Ecto neural progenitor cell (in vitro differentiated cells): ENCODE measurements at regions not wholly inside any gene's neighbourhood (a gene's known extent, or its start where the extent isn't known, plus 50 kb on each side); places are given as distances from the start of the nearest gene placed in this dataset.

Experiments
- DNase-seq: peaks from one replicate; pipeline ENCODE4 v3.0.0-alpha.2; 2018; ENCODE audit warnings: low spot score

DNA sequence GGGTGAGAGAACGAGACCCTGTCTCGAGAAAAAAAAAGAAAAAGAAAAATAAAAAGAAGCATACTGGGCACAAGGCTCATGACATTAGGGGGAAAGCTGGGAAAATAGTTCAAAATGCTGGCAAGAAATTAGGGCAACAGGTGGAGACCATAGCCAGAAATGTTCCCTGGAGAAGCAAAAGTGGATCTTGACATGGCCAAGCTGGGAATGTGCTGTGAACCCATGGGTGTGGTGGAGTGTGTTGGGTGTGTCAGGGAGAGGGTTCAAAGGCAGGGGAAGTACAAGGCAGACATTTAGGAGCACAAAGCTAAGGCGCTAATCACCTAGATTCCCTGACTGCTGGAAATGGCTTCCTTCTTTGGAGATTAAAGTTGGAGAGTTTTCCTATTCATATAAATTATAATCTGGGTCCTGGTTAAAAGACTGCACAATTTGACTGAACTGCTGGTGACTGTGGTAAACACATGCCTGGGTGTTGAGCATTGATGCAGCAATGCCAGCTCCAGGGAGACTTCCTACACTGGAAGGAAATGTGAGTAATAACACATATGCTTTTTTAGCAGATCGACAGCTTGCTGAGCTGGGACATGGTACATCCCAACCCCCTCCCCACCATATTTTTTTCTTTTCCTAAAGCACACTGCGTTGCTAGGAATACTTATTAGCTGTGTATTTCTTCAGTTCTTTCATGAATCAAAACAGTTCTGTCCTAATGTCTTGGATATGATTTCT is 70.1 kb upstream of the ARHGAP21 start:
- no peak for DNase-seq

DNA sequence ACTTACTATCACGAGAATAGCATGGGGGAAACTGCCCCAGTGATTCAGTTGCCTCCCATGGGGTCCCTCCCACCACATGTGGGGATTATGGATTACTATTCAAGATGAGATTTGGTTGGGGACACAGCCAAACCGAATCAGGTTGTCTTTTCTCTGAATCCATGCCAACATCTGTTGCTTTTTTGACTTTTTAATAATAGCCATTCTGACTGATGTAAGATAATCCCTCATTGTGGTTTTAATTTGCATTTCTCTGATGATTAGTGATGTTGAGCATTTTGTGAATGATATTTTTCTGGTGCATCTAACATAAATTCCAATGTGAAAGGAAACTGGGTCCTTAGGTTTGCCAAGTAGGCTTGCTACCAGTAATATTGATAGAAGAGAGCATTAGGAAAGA is 69.0 kb upstream of the ARHGAP21 start:
- DNase-seq, result no peak

DNA sequence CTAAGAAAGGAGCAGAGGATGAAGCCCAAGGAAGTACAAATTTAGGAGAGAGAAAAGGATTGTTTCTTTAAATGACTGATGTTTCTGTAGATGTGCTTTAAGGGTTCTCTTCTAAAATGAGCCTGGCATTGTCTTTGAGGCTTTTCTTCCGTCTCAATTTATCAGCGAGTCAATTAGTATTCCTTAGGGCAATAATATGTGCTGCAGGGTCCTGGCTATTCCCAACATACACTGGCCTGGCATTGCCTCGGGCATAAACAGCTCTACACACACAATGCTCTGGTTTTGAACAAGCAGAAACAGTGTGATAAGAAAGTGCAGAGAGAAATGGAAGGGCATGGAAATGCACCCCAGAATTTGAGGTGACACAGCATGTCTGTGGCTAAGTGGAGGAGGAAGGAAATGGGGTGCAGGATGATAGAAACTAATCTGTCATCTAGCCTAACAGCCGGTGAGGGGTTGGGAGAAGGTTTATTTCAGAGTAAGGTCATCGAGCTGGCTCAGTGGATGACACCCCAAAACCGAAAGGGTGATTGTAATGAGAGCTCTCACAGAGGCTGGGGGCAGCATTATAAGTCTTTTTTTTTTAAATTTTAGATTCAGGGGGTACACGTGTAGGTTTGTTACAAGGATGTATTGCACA is 67.5 kb upstream of the ARHGAP21 start:
- no peak for DNase-seq

DNA sequence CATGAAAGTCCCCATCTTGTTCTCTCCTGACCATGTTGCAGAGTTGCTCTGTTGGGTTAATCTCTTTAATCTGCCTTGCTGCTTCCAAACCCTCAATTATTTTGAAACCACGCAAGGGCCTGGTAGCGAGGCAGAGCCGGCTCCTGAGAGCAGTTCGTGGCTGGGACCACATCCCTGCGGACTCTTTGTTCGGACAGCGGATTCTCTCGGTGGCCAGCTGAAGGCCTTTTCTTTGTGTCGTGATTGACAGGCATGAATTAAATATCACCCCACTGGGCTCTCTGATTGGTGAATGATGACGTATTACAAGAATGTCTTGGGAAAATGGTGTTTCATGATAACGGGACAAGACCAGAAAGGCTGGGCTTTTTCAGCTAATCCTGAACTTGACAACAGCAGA is 66.9 kb upstream of the ARHGAP21 start:
- peak; percentile 56 for DNase-seq

DNA sequence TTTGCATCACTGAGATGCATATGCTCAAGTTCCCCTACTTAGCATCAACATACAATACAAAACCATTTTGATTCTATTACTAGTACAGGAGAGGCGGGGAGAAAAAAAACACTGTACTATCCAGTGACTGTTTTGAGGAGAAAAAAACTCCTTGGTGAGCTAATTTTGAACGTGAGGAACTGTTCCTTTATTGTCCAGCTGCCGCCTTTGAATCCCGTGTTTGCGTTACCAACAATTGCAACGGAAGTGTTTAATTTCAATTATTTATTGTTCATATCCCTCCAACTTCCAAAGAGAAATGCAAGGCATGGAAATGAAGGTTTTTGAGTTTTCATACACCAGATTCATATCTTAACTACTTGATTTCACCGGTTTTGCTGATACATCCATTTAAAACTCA is 66.4 kb upstream of the ARHGAP21 start:
- DNase-seq, result no peak

DNA sequence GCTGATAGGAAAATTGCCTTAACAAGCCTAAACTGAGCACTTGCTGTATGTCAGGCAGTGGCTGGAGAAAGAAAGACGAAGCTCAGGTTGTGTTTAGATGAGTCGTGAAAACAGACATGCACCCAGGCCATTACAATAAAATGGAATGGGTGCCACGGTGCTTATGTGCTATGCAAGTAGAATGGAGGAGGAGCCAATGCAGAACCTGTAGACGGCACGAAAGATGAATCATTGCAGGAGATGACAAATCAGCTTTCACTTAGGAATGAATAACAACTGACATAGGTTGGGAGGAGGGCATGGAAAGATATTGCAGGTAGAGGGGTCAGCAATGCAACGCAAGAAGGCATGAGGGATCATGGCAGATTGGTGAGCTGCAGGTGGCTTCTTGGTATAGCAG is 61.2 kb upstream of the ARHGAP21 start:
- DNase-seq, result no peak

DNA sequence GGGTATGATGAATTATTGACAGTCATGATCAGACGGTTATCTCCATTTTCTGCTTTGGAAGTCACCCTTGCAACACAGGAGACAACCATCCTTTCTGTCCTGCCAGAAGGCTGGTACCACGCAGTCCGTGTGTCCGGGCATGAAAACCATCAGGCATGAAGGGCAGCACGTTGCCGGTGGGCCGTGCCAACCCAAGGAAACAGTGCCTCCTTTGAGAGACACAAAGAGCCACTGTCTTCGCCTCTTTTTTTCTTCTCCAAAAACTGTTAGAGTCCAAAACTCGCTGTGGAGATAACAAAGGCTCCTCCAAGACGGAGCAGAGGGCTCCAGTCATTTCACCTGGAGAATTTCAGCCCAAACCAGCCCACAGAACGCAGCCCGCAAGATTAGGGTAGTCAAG is 60.4 kb upstream of the ARHGAP21 start:
- DNase-seq, result no peak

DNA sequence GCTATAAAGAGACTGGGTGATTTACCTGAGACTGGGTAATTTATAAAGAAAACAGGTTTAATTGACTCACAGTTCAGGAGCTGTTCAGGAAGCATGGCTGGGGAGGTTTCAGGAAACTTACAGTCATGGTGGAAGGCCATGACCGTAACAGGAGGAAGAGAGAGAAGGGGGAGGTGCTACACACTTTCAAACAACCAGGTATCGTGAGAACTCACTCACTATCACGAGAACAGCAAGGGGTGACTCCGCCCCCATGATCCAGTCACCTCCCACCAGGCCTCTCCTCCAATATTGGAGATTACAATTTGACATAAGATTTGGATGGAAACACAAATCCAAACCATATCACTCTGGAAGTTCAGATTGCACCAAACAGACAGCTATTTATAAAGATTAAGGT is 59.8 kb upstream of the ARHGAP21 start:
- no peak for DNase-seq

DNA sequence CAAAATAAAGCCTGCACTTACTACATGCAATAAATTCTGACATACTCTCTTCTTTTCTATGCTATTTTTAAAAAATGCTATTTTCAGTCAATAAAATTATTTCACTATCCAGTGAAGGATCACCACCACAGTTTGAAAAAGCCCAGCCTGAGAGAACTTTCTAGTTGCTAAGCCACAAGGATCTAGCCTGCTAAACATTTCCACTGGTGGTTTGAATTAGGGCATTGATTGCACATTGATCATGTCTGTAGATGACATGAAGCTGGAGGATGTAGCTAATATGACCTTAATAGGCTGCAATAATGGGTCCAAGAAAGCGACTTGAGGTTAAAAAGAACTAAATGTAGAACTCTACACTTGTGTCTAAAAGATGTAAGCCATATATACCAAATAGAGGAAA is 56.0 kb upstream of the ARHGAP21 start:
- no peak for DNase-seq

DNA sequence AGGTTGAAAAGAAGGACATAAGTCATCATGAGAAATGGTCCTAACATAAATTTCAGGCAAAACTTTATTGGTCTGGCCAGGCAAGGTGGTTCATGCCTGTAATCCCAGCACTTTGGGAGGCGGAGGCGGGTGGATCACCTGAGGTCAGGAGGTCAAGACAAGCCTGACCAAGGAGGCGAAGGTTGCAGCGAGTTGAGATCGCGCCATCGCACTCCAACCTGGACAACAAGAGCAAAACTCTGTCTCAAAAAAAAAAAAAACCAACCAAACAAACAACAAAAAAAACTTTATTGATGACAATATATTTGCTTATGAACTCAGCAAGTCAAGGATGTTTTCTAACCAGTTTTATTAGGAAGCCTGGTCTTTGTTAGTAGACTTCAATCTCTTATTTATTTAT is 54.6 kb upstream of the ARHGAP21 start:
- no peak for DNase-seq

DNA sequence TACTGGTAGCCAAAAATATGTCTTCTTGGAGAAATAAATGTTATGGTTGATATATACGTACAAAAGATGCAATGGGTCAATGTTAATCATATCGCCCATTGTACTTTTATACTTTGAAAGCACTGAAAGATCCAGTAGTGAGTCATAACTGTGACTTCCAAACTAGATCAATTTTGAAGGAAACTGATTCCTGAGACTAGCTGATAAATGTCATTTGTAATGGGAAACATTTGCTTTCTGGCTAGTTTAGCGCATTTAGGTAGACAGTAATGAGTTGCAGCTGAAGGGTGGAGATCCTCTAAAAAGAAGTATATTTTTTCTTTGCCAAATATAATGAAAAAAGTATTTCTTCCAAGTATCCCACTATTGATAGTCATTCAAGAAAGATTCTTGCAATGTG is 53.5 kb upstream of the ARHGAP21 start:
- DNase-seq, result no peak

DNA sequence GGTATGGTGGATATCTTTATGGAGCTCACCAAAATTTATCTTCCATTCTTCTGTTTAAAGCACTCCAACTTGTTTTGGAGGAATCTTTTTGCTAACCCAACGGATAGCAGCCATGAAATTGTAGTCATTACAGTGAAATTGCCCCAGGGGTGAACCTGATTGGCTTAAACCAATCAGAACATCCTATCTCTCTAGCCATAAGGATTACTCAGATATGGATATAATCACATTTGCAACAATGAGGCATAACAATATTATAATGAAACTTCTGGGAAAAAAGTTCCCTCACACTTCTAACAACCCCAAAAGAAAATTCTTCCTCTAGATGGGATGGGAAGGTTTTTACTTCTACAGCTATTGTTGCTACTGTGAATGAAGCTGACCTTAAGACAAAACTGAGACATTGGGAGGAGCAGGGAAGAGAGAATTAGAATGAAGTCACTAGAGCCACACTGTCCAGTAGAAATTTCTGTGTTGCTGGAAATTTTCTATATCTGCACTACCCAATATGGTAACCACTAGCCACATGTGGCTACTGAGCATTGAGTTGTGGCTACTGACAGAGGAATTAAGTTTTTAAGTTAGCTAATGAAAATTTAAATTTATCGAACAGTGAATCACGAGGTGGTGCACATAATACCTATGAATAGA is 50.4 kb upstream of the ARHGAP21 start:
- DNase-seq, result no peak
